Activated T-cell treated with anti-CD3 and anti-CD28 coated beads, Interleukin-2, amount 50 U/mL, for 4 hours (primary cell): ENCODE measurements at regions not wholly inside any gene's neighbourhood (a gene's known extent, or its start where the extent isn't known, plus 50 kb on each side); places are given as distances from the start of the nearest gene placed in this dataset.

Source experiments
- ATAC-seq, 2 donors: fragments of 200-7000 bp; cut with Tn5 transposase; one replicate each; pipeline ENCODE4 v1.10.0; 2021
- DNase-seq: peaks from one replicate; pipeline ENCODE4 v3.0.0-alpha.2; 2020
- H3K27me3 Mint-ChIP-seq: one replicate; pipeline ENCODE4 v1.8.0; 2021; ENCODE audit warnings: low read depth, mixed read lengths
- H3K36me3 Mint-ChIP-seq: one replicate; pipeline ENCODE4 v1.8.0; 2022; ENCODE audit warnings: mixed read lengths; ENCODE audit not compliant: insufficient read depth
- H3K4me1 Mint-ChIP-seq: one replicate; pipeline ENCODE4 v1.8.0; 2021; ENCODE audit warnings: low read depth, mixed read lengths
- H3K4me3 Mint-ChIP-seq: one replicate; pipeline ENCODE4 v1.8.0; 2021; ENCODE audit warnings: mild to moderate bottlenecking, moderate library complexity, mixed read lengths
- H3K9me3 Mint-ChIP-seq: one replicate; pipeline ENCODE4 v1.8.0; 2021; ENCODE audit warnings: mixed read lengths

- Mint-ChIP-seq H3K9me3 (peaks cover 7% of the 10 kb centered on the region), H3K4me1 (no peaks in the 10 kb centered on the region), H3K36me3 (no peaks in the 10 kb centered on the region), H3K4me3 (no peak overlapping the region), H3K27me3 (no peaks in the 10 kb centered on the region)
- DNase-seq (no peak), ATAC-seq (no peak)
These were observed 308.1 kb upstream of the EPHA7 start for GRCh38 chr6:93727447-93727846.

- no peaks in the 10 kb centered on the region for H3K36me3 Mint-ChIP-seq
- DNase-seq, result no peak
- no peaks in the 10 kb centered on the region for H3K27me3 Mint-ChIP-seq
- H3K4me3 Mint-ChIP-seq, result no peak overlapping the region
- H3K9me3 Mint-ChIP-seq, result peaks cover 11% of the 10 kb centered on the region
- no peak for ATAC-seq
- no peaks in the 10 kb centered on the region for H3K4me1 Mint-ChIP-seq
These were observed 302.2 kb upstream of the EPHA7 start for GRCh38 chr6:93721386-93722048.

- no peak overlapping the region for H3K4me3 Mint-ChIP-seq
- no peaks in the 10 kb centered on the region for H3K27me3 Mint-ChIP-seq
- H3K4me1 Mint-ChIP-seq, result no peaks in the 10 kb centered on the region
- peaks cover 30% of the 10 kb centered on the region for H3K9me3 Mint-ChIP-seq
- DNase-seq (no peak), ATAC-seq (no peak)
- no peaks in the 10 kb centered on the region for H3K36me3 Mint-ChIP-seq
These were observed 294.6 kb upstream of the EPHA7 start for GRCh38 chr6:93713974-93714373.

GRCh38 chr6:93703431-93703830 is 284.1 kb upstream of the EPHA7 start:
- no peak for ATAC-seq
- H3K27me3 Mint-ChIP-seq, result no peaks in the 10 kb centered on the region

GRCh38 chr6:93701526-93701925 is 282.2 kb upstream of the EPHA7 start:
- Mint-ChIP-seq H3K4me1 (no peaks in the 10 kb centered on the region), H3K9me3 (peaks cover 15% of the 10 kb centered on the region), H3K4me3 (no peak overlapping the region), H3K27me3 (no peaks in the 10 kb centered on the region), H3K36me3 (no peaks in the 10 kb centered on the region)
- ATAC-seq (no peak), DNase-seq (no peak)

More at GRCh38 chr6:93703431-93703830, 284.1 kb upstream of the EPHA7 start:
- DNase-seq, result no peak
- Mint-ChIP-seq H3K4me1 (no peaks in the 10 kb centered on the region), H3K36me3 (no peaks in the 10 kb centered on the region), H3K4me3 (no peak overlapping the region), H3K9me3 (peaks cover 25% of the 10 kb centered on the region)

- DNase-seq (no peak), ATAC-seq (no peak)
- H3K9me3 Mint-ChIP-seq, result peaks cover 8% of the 10 kb centered on the region
- H3K36me3 Mint-ChIP-seq, result no peaks in the 10 kb centered on the region
- no peaks in the 10 kb centered on the region for H3K27me3 Mint-ChIP-seq
- H3K4me1 Mint-ChIP-seq, result no peaks in the 10 kb centered on the region
- H3K4me3 Mint-ChIP-seq, result no peak overlapping the region
These were observed 266.1 kb upstream of the EPHA7 start for GRCh38 chr6:93685494-93685893.

GRCh38 chr6:93684339-93684738 is 265.0 kb upstream of the EPHA7 start:
- no peak overlapping the region for H3K4me3 Mint-ChIP-seq

GRCh38 chr6:93679836-93680235 is 260.5 kb upstream of the EPHA7 start:
- H3K9me3 Mint-ChIP-seq, result peaks cover 11% of the 10 kb centered on the region
- H3K27me3 Mint-ChIP-seq, result no peaks in the 10 kb centered on the region
- no peak for ATAC-seq
- H3K4me3 Mint-ChIP-seq, result no peak overlapping the region
- no peak for DNase-seq
- H3K4me1 Mint-ChIP-seq, result no peaks in the 10 kb centered on the region
- H3K36me3 Mint-ChIP-seq, result no peaks in the 10 kb centered on the region

More at GRCh38 chr6:93684339-93684738, 265.0 kb upstream of the EPHA7 start:
- no peaks in the 10 kb centered on the region for H3K4me1 Mint-ChIP-seq
- no peaks in the 10 kb centered on the region for H3K27me3 Mint-ChIP-seq
- DNase-seq (no peak), ATAC-seq (no peak)
- H3K9me3 Mint-ChIP-seq, result peaks cover 8% of the 10 kb centered on the region
- H3K36me3 Mint-ChIP-seq, result no peaks in the 10 kb centered on the region

GRCh38 chr6:93678841-93679454 is 259.6 kb upstream of the EPHA7 start:
- H3K4me3 Mint-ChIP-seq, result no peak overlapping the region
- H3K36me3 Mint-ChIP-seq, result no peaks in the 10 kb centered on the region
- peaks cover 8% of the 10 kb centered on the region for H3K9me3 Mint-ChIP-seq
- DNase-seq (no peak), ATAC-seq (no peak)
- no peaks in the 10 kb centered on the region for H3K27me3 Mint-ChIP-seq
- no peaks in the 10 kb centered on the region for H3K4me1 Mint-ChIP-seq

- H3K36me3 Mint-ChIP-seq, result no peaks in the 10 kb centered on the region
These were observed 258.1 kb upstream of the EPHA7 start for GRCh38 chr6:93677264-93677965.

GRCh38 chr6:93676581-93676980 is 257.2 kb upstream of the EPHA7 start:
- H3K36me3 Mint-ChIP-seq, result no peaks in the 10 kb centered on the region
- H3K4me3 Mint-ChIP-seq, result no peak overlapping the region
- peaks cover 3% of the 10 kb centered on the region for H3K9me3 Mint-ChIP-seq
- H3K27me3 Mint-ChIP-seq, result no peaks in the 10 kb centered on the region
- no peaks in the 10 kb centered on the region for H3K4me1 Mint-ChIP-seq
- ATAC-seq (no peak), DNase-seq (no peak)

More at GRCh38 chr6:93677264-93677965, 258.1 kb upstream of the EPHA7 start:
- Mint-ChIP-seq H3K4me1 (no peaks in the 10 kb centered on the region), H3K9me3 (peaks cover 7% of the 10 kb centered on the region), H3K27me3 (no peaks in the 10 kb centered on the region), H3K4me3 (no peak overlapping the region)
- no peak for ATAC-seq
- no peak for DNase-seq

- Mint-ChIP-seq H3K4me3 (no peak overlapping the region), H3K36me3 (no peaks in the 10 kb centered on the region), H3K27me3 (no peaks in the 10 kb centered on the region), H3K9me3 (peaks cover 3% of the 10 kb centered on the region), H3K4me1 (no peaks in the 10 kb centered on the region)
- ATAC-seq, result no peak
- no peak for DNase-seq
These were observed 256.6 kb upstream of the EPHA7 start for GRCh38 chr6:93675856-93676417.

- H3K36me3 Mint-ChIP-seq, result no peaks in the 10 kb centered on the region
- DNase-seq (no peak), ATAC-seq (no peak)
- no peaks in the 10 kb centered on the region for H3K4me1 Mint-ChIP-seq
- H3K9me3 Mint-ChIP-seq, result peaks cover 3% of the 10 kb centered on the region
- H3K4me3 Mint-ChIP-seq, result no peak overlapping the region
- H3K27me3 Mint-ChIP-seq, result no peaks in the 10 kb centered on the region
These were observed 243.8 kb upstream of the EPHA7 start for GRCh38 chr6:93663111-93663510.

GRCh38 chr6:93654548-93654947 is 235.2 kb upstream of the EPHA7 start:
- H3K27me3 Mint-ChIP-seq, result no peaks in the 10 kb centered on the region
- DNase-seq (no peak), ATAC-seq (no peak)
- H3K36me3 Mint-ChIP-seq, result no peaks in the 10 kb centered on the region
- peaks cover 9% of the 10 kb centered on the region for H3K9me3 Mint-ChIP-seq
- H3K4me1 Mint-ChIP-seq, result no peaks in the 10 kb centered on the region
- no peak overlapping the region for H3K4me3 Mint-ChIP-seq
